ENCODE measurements at regions not wholly inside any gene's neighbourhood (a gene's known extent, or its start where the extent isn't known, plus 50 kb on each side); places are given as distances from the start of the nearest gene placed in this dataset.

DNA sequence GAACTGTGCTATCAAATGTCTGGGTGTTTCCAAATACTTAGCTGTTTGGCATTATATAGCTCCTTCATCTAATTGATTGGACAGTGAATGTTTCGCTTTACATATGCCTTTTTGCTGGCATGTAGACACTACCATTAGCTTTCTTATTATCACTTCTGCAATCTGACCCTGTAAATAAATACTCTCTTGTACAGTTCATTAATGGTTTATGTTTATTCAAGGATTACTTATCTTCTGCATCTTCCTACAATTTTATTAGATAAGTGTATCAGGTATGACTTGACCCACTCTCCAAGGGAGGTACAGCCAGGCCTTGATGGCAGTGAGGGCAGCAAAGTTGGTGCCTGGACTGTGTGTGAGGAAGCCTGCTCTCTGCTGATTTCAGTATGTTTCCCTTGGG, 614.1 kb upstream of the SETBP1 start:
- Mint-ChIP-seq H3K4me1 (ENCODE audit: insufficient read depth, unreplicated experiment) (no peaks in the 10 kb centered on the region), H3K27ac (ENCODE audit: low read depth, unreplicated experiment) (no peak overlapping the region), H3K9me3 (ENCODE audit: unreplicated experiment) (no peaks in the 10 kb centered on the region), H3K4me3 (ENCODE audit: unreplicated experiment) (no peak overlapping the region), H3K36me3 (ENCODE audit: insufficient read depth, unreplicated experiment) (no peaks in the 10 kb centered on the region), H3K27me3 (ENCODE audit: insufficient read depth, unreplicated experiment) (peaks cover 20% of the 10 kb centered on the region)
- no TSS peak for BruUV-seq (replicated peaks)
- TF ChIP-seq, protein P1, sequence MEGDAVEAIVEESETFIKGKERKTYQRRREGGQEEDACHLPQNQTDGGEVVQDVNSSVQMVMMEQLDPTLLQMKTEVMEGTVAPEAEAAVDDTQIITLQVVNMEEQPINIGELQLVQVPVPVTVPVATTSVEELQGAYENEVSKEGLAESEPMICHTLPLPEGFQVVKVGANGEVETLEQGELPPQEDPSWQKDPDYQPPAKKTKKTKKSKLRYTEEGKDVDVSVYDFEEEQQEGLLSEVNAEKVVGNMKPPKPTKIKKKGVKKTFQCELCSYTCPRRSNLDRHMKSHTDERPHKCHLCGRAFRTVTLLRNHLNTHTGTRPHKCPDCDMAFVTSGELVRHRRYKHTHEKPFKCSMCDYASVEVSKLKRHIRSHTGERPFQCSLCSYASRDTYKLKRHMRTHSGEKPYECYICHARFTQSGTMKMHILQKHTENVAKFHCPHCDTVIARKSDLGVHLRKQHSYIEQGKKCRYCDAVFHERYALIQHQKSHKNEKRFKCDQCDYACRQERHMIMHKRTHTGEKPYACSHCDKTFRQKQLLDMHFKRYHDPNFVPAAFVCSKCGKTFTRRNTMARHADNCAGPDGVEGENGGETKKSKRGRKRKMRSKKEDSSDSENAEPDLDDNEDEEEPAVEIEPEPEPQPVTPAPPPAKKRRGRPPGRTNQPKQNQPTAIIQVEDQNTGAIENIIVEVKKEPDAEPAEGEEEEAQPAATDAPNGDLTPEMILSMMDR (IDR thresholded peaks at IDR 0.05; ENCODE audit: unreplicated experiment), result no peak
- intact Hi-C loops (cut with micrococcal nuclease), result no loop called here
- ChIA-PET CTCF (interaction anchor here (0.7 to 0.9 kb wide), 2 partner anchors 18 to 439 kb away, joined by 3 to 6 read pairs; no protein-coding TSS in a partner anchor), POLR2A (no interaction called here)
- DNase-seq (ENCODE audit: unreplicated experiment), result no peak

DNA sequence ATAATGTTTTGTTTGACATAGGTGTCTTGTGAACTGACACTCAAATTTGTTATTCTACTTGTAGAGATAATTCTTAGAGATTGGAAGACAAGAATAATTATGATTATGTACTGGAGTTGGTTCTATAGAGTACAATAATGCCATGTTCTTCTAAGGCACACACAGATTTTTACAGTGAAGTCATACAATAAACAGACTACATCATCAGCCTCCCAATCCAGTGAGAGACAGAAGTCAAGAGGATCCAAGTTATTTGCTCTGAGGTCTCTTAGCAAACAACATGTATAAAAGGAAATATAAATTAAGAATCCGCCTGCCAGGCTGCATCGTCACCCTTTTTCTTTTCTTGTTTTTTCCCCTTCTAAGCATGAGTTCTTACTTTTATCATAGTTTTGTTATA, 613.5 kb upstream of the SETBP1 start:
- intact Hi-C loops (cut with micrococcal nuclease), result no loop called here
- BruUV-seq (replicated peaks), result no TSS peak
- TF ChIP-seq, protein P1 (IDR thresholded peaks at IDR 0.05; ENCODE audit: unreplicated experiment), result no peak
- DNase-seq (ENCODE audit: unreplicated experiment), result no peak
- ChIA-PET POLR2A (no interaction called here), CTCF (no interaction called here)
- H3K4me1 Mint-ChIP-seq (ENCODE audit: insufficient read depth, unreplicated experiment), result no peaks in the 10 kb centered on the region
- H3K27ac Mint-ChIP-seq (ENCODE audit: low read depth, unreplicated experiment), result no peak overlapping the region
- no peaks in the 10 kb centered on the region for H3K36me3 Mint-ChIP-seq (ENCODE audit: insufficient read depth, unreplicated experiment)
- H3K4me3 Mint-ChIP-seq (ENCODE audit: unreplicated experiment), result no peak overlapping the region
- H3K9me3 Mint-ChIP-seq (ENCODE audit: unreplicated experiment), result no peaks in the 10 kb centered on the region
- peaks cover 20% of the 10 kb centered on the region for H3K27me3 Mint-ChIP-seq (ENCODE audit: insufficient read depth, unreplicated experiment)

DNA sequence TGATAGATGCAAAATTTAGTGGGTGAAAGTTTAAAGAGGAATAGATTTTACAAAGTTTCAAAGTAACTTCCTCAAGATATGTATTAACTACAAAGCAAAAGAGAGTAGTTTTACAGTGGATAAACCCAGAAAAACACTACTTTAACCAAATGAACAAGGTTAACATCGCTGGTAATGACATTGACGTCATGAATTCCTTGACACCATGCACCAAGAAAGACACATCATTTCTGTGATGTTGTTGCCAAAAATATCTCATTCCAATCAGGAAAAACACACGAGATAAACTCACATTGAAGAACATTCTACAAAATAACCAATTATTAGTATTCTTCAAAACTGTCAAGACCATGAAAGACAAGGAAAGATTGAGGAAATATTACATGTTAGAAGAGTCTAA, 605.6 kb upstream of the SETBP1 start:
- intact Hi-C loops (cut with micrococcal nuclease), result no loop called here
- H3K36me3 Mint-ChIP-seq (ENCODE audit: insufficient read depth, unreplicated experiment), result no peaks in the 10 kb centered on the region
- TF ChIP-seq, protein P1 (IDR thresholded peaks at IDR 0.05; ENCODE audit: unreplicated experiment), result no peak
- peaks cover 1% of the 10 kb centered on the region for H3K27me3 Mint-ChIP-seq (ENCODE audit: insufficient read depth, unreplicated experiment)
- no peak overlapping the region for H3K27ac Mint-ChIP-seq (ENCODE audit: low read depth, unreplicated experiment)
- DNase-seq (ENCODE audit: unreplicated experiment), result no peak
- CTCF ChIA-PET, result no interaction called here
- peaks cover 7% of the 10 kb centered on the region for H3K4me1 Mint-ChIP-seq (ENCODE audit: insufficient read depth, unreplicated experiment)
- BruUV-seq (replicated peaks), result no TSS peak
- H3K4me3 Mint-ChIP-seq (ENCODE audit: unreplicated experiment), result no peak overlapping the region
- no peaks in the 10 kb centered on the region for H3K9me3 Mint-ChIP-seq (ENCODE audit: unreplicated experiment)
- POLR2A ChIA-PET, result no interaction called here

DNA sequence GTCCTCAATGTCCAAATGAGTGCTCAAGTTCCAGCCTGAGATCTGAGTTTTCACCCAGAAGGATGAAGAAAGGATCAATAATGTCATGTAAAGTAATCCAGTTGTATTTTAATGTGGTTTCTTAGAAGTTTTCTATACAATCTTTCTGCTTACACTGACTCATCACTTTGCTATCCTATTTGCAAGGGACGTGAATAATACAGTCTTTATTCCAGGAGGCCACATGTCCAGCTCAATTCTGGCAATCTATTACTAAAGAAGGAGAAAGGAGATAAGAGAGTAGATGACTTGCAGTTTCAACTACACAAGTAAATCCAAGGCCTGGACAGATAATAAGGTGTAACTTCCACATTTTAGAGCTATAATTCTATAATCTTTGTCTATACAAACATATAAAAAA, 601.1 kb upstream of the SETBP1 start:
- ChIA-PET POLR2A (interaction anchor here (0.9 to 1.0 kb wide), 2 partner anchors 9 to 33 kb away, joined by 3 read pairs; no protein-coding TSS in a partner anchor), CTCF (interaction anchor here (1.0 kb wide), 1 partner anchor 18 kb away, joined by 3 read pairs; no protein-coding TSS in a partner anchor)
- H3K27ac Mint-ChIP-seq (ENCODE audit: low read depth, unreplicated experiment), result no peak overlapping the region
- peaks cover 7% of the 10 kb centered on the region for H3K4me1 Mint-ChIP-seq (ENCODE audit: insufficient read depth, unreplicated experiment)
- BruUV-seq (replicated peaks), result no TSS peak
- peak; percentile 23 for DNase-seq (ENCODE audit: unreplicated experiment)
- TF ChIP-seq, protein P1 (IDR thresholded peaks at IDR 0.05; ENCODE audit: unreplicated experiment), result no peak
- H3K36me3 Mint-ChIP-seq (ENCODE audit: insufficient read depth, unreplicated experiment), result no peaks in the 10 kb centered on the region
- intact Hi-C loops (cut with micrococcal nuclease), result no loop called here
- H3K27me3 Mint-ChIP-seq (ENCODE audit: insufficient read depth, unreplicated experiment), result peaks cover 12% of the 10 kb centered on the region
- H3K4me3 Mint-ChIP-seq (ENCODE audit: unreplicated experiment), result no peak overlapping the region
- no peaks in the 10 kb centered on the region for H3K9me3 Mint-ChIP-seq (ENCODE audit: unreplicated experiment)
